Erythroblast (primary cell): ENCODE measurements at regions not wholly inside any gene's neighbourhood (a gene's known extent, or its start where the extent isn't known, plus 50 kb on each side); places are given as distances from the start of the nearest gene placed in this dataset.

Experiments used
- GATA1 ChIP-seq: IDR thresholded peaks from 2 replicates; pipeline ENCODE4 v1.6.1; 2011; ENCODE audit warnings: low read depth, mild to moderate bottlenecking, control low read depth, low read length, moderate library complexity
- POLR2A ChIP-seq: IDR thresholded peaks from 2 replicates; pipeline ENCODE4 v1.6.1; 2011; ENCODE audit warnings: mild to moderate bottlenecking, low read length

DNA sequence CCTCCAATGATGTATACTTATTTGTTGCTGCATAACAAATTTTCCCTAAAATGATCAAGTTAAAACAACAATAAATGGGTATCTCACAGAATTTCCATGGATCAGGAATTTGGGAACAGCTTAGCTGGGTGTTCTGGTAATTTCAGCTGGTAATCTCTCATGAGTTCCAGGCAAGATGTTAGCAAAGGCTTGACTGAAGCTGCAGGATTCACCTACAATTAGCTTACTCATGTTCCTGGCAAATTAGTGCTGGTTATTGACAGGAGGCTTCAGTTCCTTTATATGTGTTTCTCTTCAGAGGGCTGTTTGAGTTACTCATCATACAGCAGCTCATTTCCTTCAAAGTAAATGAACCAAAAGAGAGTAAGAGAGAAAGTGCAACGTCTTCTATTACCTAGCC lies 506.3 kb upstream of the IMPG1 start:
- TF ChIP-seq POLR2A, result no peak
- TF ChIP-seq GATA1, result no peak
